Endodermal cell (in vitro differentiated cells): ENCODE measurements at regions not wholly inside any gene's neighbourhood (a gene's known extent, or its start where the extent isn't known, plus 50 kb on each side); places are given as distances from the start of the nearest gene placed in this dataset.

Source experiments
- DNase-seq: peaks from one replicate; pipeline ENCODE4 v3.0.0-alpha.2; 2017
- H3K27ac ChIP-seq: 2 replicates; pipeline ENCODE4 v1.5.1; 2013; ENCODE audit warnings: mild to moderate bottlenecking, low read depth, low read length, moderate library complexity
- H3K27me3 ChIP-seq: 2 replicates; pipeline ENCODE4 v1.6.1; 2013; ENCODE audit warnings: mild to moderate bottlenecking, low read length, moderate library complexity; ENCODE audit not compliant: insufficient read depth, control insufficient read depth, poor library complexity, severe bottlenecking
- H3K36me3 ChIP-seq: 2 replicates; pipeline ENCODE4 v1.7.0; 2013; ENCODE audit warnings: mild to moderate bottlenecking, low read length, moderate library complexity; ENCODE audit not compliant: control insufficient read depth, insufficient read depth
- H3K4me1 ChIP-seq: one replicate; pipeline ENCODE4 v1.7.0; 2013; ENCODE audit warnings: low read length; ENCODE audit not compliant: control insufficient read depth, insufficient read depth
- H3K4me3 ChIP-seq: 2 replicates; pipeline ENCODE4 v1.5.1; 2013; ENCODE audit warnings: mild to moderate bottlenecking, low read length, moderate library complexity
- H3K9ac ChIP-seq: 2 replicates; pipeline ENCODE4 v1.6.1; 2013; ENCODE audit warnings: mild to moderate bottlenecking, low read length, moderate library complexity; ENCODE audit not compliant: poor library complexity, severe bottlenecking; ENCODE audit errors: extremely low read depth
- H3K9me3 ChIP-seq: 2 replicates; pipeline ENCODE4 v1.6.1; 2013; ENCODE audit warnings: mild to moderate bottlenecking, low read length, moderate library complexity; ENCODE audit not compliant: control insufficient read depth
- H3K27ac Mint-ChIP-seq: 2 replicates; pipeline ENCODE4 v1.8.0; 2020; ENCODE audit warnings: mixed read lengths
- H3K27me3 Mint-ChIP-seq: 2 replicates; pipeline ENCODE4 v1.8.0; 2021; ENCODE audit warnings: mild to moderate bottlenecking, mixed read lengths; ENCODE audit not compliant: insufficient read depth
- H3K36me3 Mint-ChIP-seq: 2 replicates; pipeline ENCODE4 v1.8.0; 2020; ENCODE audit warnings: low read depth, mixed read lengths
- H3K4me1 Mint-ChIP-seq: 2 replicates; pipeline ENCODE4 v1.8.0; 2020; ENCODE audit warnings: mixed read lengths
- H3K4me3 Mint-ChIP-seq: 2 replicates; pipeline ENCODE4 v1.8.0; 2020; ENCODE audit warnings: mild to moderate bottlenecking, moderate library complexity, mixed read lengths
- H3K9me3 Mint-ChIP-seq: 2 replicates; pipeline ENCODE4 v1.8.0; 2020; ENCODE audit warnings: mild to moderate bottlenecking, mixed read lengths
- CTCF ChIP-seq: fragments of 200-600 bp; sonication (generic); conservative IDR thresholded peaks from 2 replicates; pipeline ENCODE4 v1.5.0; 2021; ENCODE audit warnings: antibody characterized with exemption, mild to moderate bottlenecking
- WGBS, 2 experiments: methylation state at CpG; one replicate each; pipeline versions ENCODE4 v1.1.5 to v1.1.7; 2013; ENCODE audit warnings: missing lambda C conversion rate in 2 of 2, mixed read lengths in 1 of 2; ENCODE audit not compliant: insufficient coverage in 1 of 2, insufficient read length in 1 of 2; 5-methylcytosine and 5-hydroxymethylcytosine counted together

- H3K27ac ChIP-seq = no peak overlapping the region
- H3K9ac ChIP-seq = no peak overlapping the region
- Mint-ChIP-seq H3K4me3 (no peak overlapping the region), H3K36me3 (no peaks in the 10 kb centered on the region), H3K4me1 (peaks cover 10% of the 10 kb centered on the region), H3K27ac (no peak overlapping the region), H3K9me3 (no peaks in the 10 kb centered on the region), H3K27me3 (peaks cover 15% of the 10 kb centered on the region)
- WGBS, 2 experiments = no CpG with 5 or more reads among the region's 1 CpG
- H3K36me3 ChIP-seq = no peaks in the 10 kb centered on the region
- peaks cover 50% of the 10 kb centered on the region for H3K27me3 ChIP-seq
- no peaks in the 10 kb centered on the region for H3K9me3 ChIP-seq
- TF ChIP-seq CTCF = no peak
- no peak overlapping the region for H3K4me3 ChIP-seq
- H3K4me1 ChIP-seq = no peaks in the 10 kb centered on the region
- no peak for DNase-seq
Observed at GRCh38 chr2:40654346-40654745, 202.5 kb upstream of the SLC8A1 start.

- WGBS, 2 experiments = 35% methylated on average over 1 of the region's 1 CpG; no CpG with 5 or more reads in 1 of the 2 experiments
- H3K4me3 Mint-ChIP-seq = no peak overlapping the region
- H3K4me3 ChIP-seq = no peak overlapping the region
- no peaks in the 10 kb centered on the region for H3K36me3 Mint-ChIP-seq
- H3K27me3 ChIP-seq = peaks cover 21% of the 10 kb centered on the region
- H3K27me3 Mint-ChIP-seq = peaks cover 2% of the 10 kb centered on the region
- no peak overlapping the region for H3K27ac ChIP-seq
- peak; percentile 77 for DNase-seq
- H3K4me1 ChIP-seq = no peaks in the 10 kb centered on the region
- no peaks in the 10 kb centered on the region for H3K9me3 Mint-ChIP-seq
- no peak overlapping the region for H3K9ac ChIP-seq
- TF ChIP-seq CTCF = no peak
- H3K4me1 Mint-ChIP-seq = no peaks in the 10 kb centered on the region
- H3K27ac Mint-ChIP-seq = no peak overlapping the region
- H3K9me3 ChIP-seq = no peaks in the 10 kb centered on the region
- H3K36me3 ChIP-seq = no peaks in the 10 kb centered on the region
Observed at GRCh38 chr2:40658941-40659340, 207.1 kb upstream of the SLC8A1 start.

GRCh38 chr2:40665493-40666232 lies 213.8 kb upstream of the SLC8A1 start:
- Mint-ChIP-seq H3K36me3 (no peaks in the 10 kb centered on the region), H3K4me1 (peaks cover 1% of the 10 kb centered on the region), H3K27me3 (no peaks in the 10 kb centered on the region), H3K9me3 (no peaks in the 10 kb centered on the region), H3K27ac (no peak overlapping the region), H3K4me3 (no peak overlapping the region)
- H3K36me3 ChIP-seq = no peaks in the 10 kb centered on the region
- H3K9ac ChIP-seq = no peak overlapping the region
- 93 to 100% methylated on average over 1 to 3 of the region's 3 CpGs for WGBS, 2 experiments
- no peaks in the 10 kb centered on the region for H3K9me3 ChIP-seq
- H3K27ac ChIP-seq = no peak overlapping the region
- H3K4me1 ChIP-seq = no peaks in the 10 kb centered on the region
- no peak for DNase-seq
- no peak overlapping the region for H3K4me3 ChIP-seq
- no peak for TF ChIP-seq CTCF
- H3K27me3 ChIP-seq = no peaks in the 10 kb centered on the region
